Colonic mucosa (tissue), 4 donors: ENCODE measurements at regions not wholly inside any gene's neighbourhood (a gene's known extent, or its start where the extent isn't known, plus 50 kb on each side); places are given as distances from the start of the nearest gene placed in this dataset.

Experiments
- DNase-seq: peaks from one replicate; pipeline ENCODE4 v3.0.0-alpha.2; 2020
- H3K27ac ChIP-seq: fragments of 200-600 bp; one replicate; pipeline ENCODE4 v1.8.0; 2021
- H3K27me3 ChIP-seq: fragments of 200-600 bp; one replicate; pipeline ENCODE4 v1.8.0; 2021
- H3K36me3 ChIP-seq: fragments of 200-600 bp; one replicate; pipeline ENCODE4 v1.8.0; 2021
- H3K4me1 ChIP-seq: fragments of 200-600 bp; one replicate; pipeline ENCODE4 v1.8.0; 2021; ENCODE audit warnings: mild to moderate bottlenecking
- H3K4me3 ChIP-seq: fragments of 200-600 bp; one replicate; pipeline ENCODE4 v1.8.0; 2021
- H3K9ac ChIP-seq, 2 donors: one replicate each; pipeline ENCODE4 v1.7.0; 2013; ENCODE audit warnings: control low read depth in 2 of 2, low read depth in 2 of 2, low read length in 2 of 2
- H3K9me3 ChIP-seq: fragments of 200-600 bp; one replicate; pipeline ENCODE4 v1.8.0; 2021
- intact Hi-C: fragments of 100-400 bp; cut with DNase I; formaldehyde crosslinking; loops from one replicate; pipeline ENCODE4 v1.14.1; 2022
- TF ChIP-seq, protein P1 (sequence below): fragments of 200-600 bp; IDR thresholded peaks from one replicate; pipeline ENCODE4 v1.8.0; 2022; ENCODE audit warnings: antibody characterized with exemption, mild to moderate bottlenecking
- donor health status: healthy.
- donor health status: DM: no; HTN: no; CAD: no.
- donor health status: DM: no; HTN: no; CAD: no.

DNA sequence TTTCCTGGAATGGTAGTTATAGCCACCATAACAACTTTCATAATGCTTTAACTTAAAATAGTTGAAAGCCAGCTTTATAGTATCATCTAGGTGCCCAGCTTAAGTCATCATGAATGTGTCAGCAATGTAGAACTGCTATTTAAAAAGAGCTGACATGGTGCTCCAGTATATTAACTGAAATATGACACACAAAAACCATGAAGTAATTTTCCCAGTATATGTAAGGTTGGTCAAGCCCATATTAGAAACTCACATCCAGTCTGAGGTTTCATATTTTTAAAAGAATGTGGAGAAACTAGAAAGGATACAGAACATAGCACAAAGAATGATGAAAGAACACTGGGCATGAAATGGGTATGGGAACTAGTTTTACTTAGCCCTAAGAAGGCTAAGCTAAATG lies 121.3 kb upstream of the KRAS start:
- H3K4me3 ChIP-seq: no peak overlapping the region
- no peaks in the 10 kb centered on the region for H3K27me3 ChIP-seq
- H3K4me1 ChIP-seq: no peaks in the 10 kb centered on the region
- no peak overlapping the region for H3K27ac ChIP-seq
- no peaks in the 10 kb centered on the region for H3K36me3 ChIP-seq
- no peak overlapping the region for H3K9ac ChIP-seq
- no peak for DNase-seq
- intact Hi-C loops: no loop called here
- no peaks in the 10 kb centered on the region for H3K9me3 ChIP-seq
- TF ChIP-seq, protein P1, sequence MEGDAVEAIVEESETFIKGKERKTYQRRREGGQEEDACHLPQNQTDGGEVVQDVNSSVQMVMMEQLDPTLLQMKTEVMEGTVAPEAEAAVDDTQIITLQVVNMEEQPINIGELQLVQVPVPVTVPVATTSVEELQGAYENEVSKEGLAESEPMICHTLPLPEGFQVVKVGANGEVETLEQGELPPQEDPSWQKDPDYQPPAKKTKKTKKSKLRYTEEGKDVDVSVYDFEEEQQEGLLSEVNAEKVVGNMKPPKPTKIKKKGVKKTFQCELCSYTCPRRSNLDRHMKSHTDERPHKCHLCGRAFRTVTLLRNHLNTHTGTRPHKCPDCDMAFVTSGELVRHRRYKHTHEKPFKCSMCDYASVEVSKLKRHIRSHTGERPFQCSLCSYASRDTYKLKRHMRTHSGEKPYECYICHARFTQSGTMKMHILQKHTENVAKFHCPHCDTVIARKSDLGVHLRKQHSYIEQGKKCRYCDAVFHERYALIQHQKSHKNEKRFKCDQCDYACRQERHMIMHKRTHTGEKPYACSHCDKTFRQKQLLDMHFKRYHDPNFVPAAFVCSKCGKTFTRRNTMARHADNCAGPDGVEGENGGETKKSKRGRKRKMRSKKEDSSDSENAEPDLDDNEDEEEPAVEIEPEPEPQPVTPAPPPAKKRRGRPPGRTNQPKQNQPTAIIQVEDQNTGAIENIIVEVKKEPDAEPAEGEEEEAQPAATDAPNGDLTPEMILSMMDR: no peak

GRCh38 chr12:25368557-25368956 lies 117.8 kb upstream of the KRAS start:
- Histone ChIP-seq H3K9ac (no peak overlapping the region), H3K4me1 (no peaks in the 10 kb centered on the region), H3K4me3 (no peak overlapping the region), H3K9me3 (no peaks in the 10 kb centered on the region), H3K36me3 (no peaks in the 10 kb centered on the region), H3K27me3 (no peaks in the 10 kb centered on the region), H3K27ac (no peak overlapping the region)
- intact Hi-C loops: no loop called here
- TF ChIP-seq, protein P1: no peak
- DNase-seq: no peak

DNA sequence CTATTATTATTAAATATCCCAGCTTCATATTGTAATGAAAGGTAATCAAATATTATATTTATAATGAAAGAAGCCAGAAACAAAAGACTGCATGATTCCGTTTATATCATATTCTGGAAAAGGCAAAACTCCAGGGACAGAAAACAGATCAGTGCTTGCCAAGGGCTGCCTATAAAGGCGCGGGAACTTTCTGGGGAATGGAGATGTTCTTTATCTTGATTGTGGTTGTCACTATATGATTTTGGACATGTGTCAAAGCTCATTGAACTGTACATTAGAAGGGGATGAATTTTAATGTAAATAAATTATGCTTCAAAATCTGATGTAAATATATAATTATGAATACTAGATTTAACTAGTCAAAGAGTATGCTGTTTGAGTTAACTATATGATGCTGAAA lies 115.4 kb upstream of the KRAS start:
- no peak for DNase-seq
- H3K9me3 ChIP-seq: no peaks in the 10 kb centered on the region
- no peak overlapping the region for H3K27ac ChIP-seq
- no peaks in the 10 kb centered on the region for H3K36me3 ChIP-seq
- TF ChIP-seq, protein P1: no peak
- intact Hi-C loops: no loop called here
- H3K4me1 ChIP-seq: no peaks in the 10 kb centered on the region
- H3K27me3 ChIP-seq: no peaks in the 10 kb centered on the region
- H3K4me3 ChIP-seq: no peak overlapping the region
- no peak overlapping the region for H3K9ac ChIP-seq

GRCh38 chr12:25365340-25365730 lies 114.6 kb upstream of the KRAS start:
- Histone ChIP-seq H3K27ac (no peak overlapping the region), H3K27me3 (no peaks in the 10 kb centered on the region), H3K4me1 (no peaks in the 10 kb centered on the region), H3K4me3 (no peak overlapping the region), H3K9ac (no peak overlapping the region), H3K36me3 (no peaks in the 10 kb centered on the region), H3K9me3 (no peaks in the 10 kb centered on the region)
- DNase-seq: no peak
- intact Hi-C loops: no loop called here
- TF ChIP-seq, protein P1: no peak

DNA sequence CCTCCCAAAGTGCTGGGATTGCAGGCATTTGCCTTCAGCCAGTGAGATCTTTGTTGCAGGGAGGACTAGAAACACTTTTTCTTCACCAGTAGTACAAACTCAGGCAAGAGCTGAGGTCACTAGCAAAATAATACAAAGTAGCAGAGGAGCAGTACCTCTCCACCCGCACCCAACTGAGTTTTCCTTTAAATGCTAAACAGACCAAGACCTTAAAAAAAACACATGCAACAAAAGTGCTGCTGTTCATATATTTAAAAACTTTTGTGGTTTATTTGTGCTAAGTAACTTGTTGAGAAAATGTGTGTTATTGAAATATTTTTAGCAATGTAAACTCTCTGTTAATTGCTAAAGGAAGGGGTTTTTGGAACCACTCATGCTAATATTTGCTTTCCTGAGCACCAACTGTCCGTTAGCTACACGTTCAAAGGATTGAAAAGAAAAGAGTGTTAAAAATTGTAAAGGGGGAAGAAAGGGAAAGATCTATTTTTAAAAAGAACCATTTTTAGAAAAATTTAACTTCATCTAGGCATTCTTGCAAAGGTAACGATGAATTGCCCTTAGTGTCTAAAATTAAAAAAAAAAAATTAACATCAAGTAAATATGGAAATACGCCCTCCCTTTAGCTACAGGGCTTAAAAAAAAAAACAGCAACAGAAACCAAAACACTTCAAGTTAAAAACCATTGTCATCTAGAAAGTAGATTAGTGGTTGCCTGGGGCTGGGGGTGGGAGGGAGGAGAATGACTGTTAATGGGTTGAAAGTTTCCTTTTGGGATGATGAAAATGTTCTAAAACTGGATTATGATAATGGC lies 114.0 kb upstream of the KRAS start:
- H3K27me3 ChIP-seq: no peaks in the 10 kb centered on the region
- H3K36me3 ChIP-seq: no peaks in the 10 kb centered on the region
- no peak for DNase-seq
- no peaks in the 10 kb centered on the region for H3K9me3 ChIP-seq
- no peaks in the 10 kb centered on the region for H3K4me1 ChIP-seq
- no peak overlapping the region for H3K9ac ChIP-seq
- H3K27ac ChIP-seq: no peak overlapping the region
- H3K4me3 ChIP-seq: no peak overlapping the region
- intact Hi-C loops: no loop called here
- TF ChIP-seq, protein P1: no peak
